NCI-H2171 treated with DMSO at 0.1 percent for 48 hours (cell line): ENCODE measurements at regions not wholly inside any gene's neighbourhood (a gene's known extent, or its start where the extent isn't known, plus 50 kb on each side); places are given as distances from the start of the nearest gene placed in this dataset.
"Not testable (repeated sequence)": the region's sequence is repeated elsewhere in the genome, so short reads cannot be mapped to it uniquely, and the experiment has no call there.

Experiments used
- DNase-seq: peaks from one replicate; lab custom pipeline; 2025; lab: John Stamatoyannopoulos, UW

GRCh38 chr2:116769514-116769913 is 1045.0 kb upstream of the DDX18 start:
- DNase-seq, result no peak

GRCh38 chr2:116776556-116776955 is 1037.9 kb upstream of the DDX18 start:
- DNase-seq, result no peak

GRCh38 chr2:116787848-116788247 is 1026.6 kb upstream of the DDX18 start:
- DNase-seq, result no peak

- no peak for DNase-seq
Measured at GRCh38 chr2:116802671-116803070, 1011.8 kb upstream of the DDX18 start.

- no peak for DNase-seq
Measured at GRCh38 chr2:116804901-116805300, 1009.6 kb upstream of the DDX18 start.

GRCh38 chr2:116806505-116806904 is 1008.0 kb upstream of the DDX18 start:
- not testable (repeated sequence) for DNase-seq

GRCh38 chr2:116809109-116809508 is 1005.4 kb upstream of the DDX18 start:
- no peak for DNase-seq

- no peak for DNase-seq
Measured at GRCh38 chr2:116810071-116810470, 1004.4 kb upstream of the DDX18 start.

GRCh38 chr2:116810645-116811044 is 1003.8 kb upstream of the DDX18 start:
- no peak for DNase-seq

- peak; percentile 1 for DNase-seq
Measured at GRCh38 chr2:116819355-116819754, 995.1 kb upstream of the DDX18 start.

- DNase-seq, result no peak
Measured at GRCh38 chr2:116820986-116821385, 993.5 kb upstream of the DDX18 start.

GRCh38 chr2:116829543-116829942 is 984.9 kb upstream of the DDX18 start:
- DNase-seq, result not testable (repeated sequence)

- DNase-seq, result no peak
Measured at GRCh38 chr2:116832148-116832547, 982.3 kb upstream of the DDX18 start.

- DNase-seq, result no peak
Measured at GRCh38 chr2:116833052-116833451, 981.4 kb upstream of the DDX18 start.

- DNase-seq, result no peak
Measured at GRCh38 chr2:116842164-116842563, 972.3 kb upstream of the DDX18 start.

- DNase-seq, result no peak
Measured at GRCh38 chr2:116859708-116860107, 954.8 kb upstream of the DDX18 start.

GRCh38 chr2:116874021-116874420 is 940.5 kb upstream of the DDX18 start:
- no peak for DNase-seq

- DNase-seq, result no peak
Measured at GRCh38 chr2:116877274-116877673, 937.2 kb upstream of the DDX18 start.

GRCh38 chr2:116877944-116878343 is 936.5 kb upstream of the DDX18 start:
- DNase-seq, result no peak

GRCh38 chr2:116879650-116880160 is 934.8 kb upstream of the DDX18 start:
- DNase-seq, result no peak

GRCh38 chr2:116891191-116891590 is 923.3 kb upstream of the DDX18 start:
- DNase-seq, result no peak

- no peak for DNase-seq
Measured at GRCh38 chr2:116911540-116911939, 903.0 kb upstream of the DDX18 start.

- DNase-seq, result no peak
Measured at GRCh38 chr2:116915673-116916072, 898.8 kb upstream of the DDX18 start.

GRCh38 chr2:116917196-116917595 is 897.3 kb upstream of the DDX18 start:
- no peak for DNase-seq

- no peak for DNase-seq
Measured at GRCh38 chr2:116918574-116918973, 895.9 kb upstream of the DDX18 start.
